ENCODE measurements at regions not wholly inside any gene's neighbourhood (a gene's known extent, or its start where the extent isn't known, plus 50 kb on each side); places are given as distances from the start of the nearest gene placed in this dataset.

GRCh38 chr6:56821005-56821432 lies 133.9 kb upstream of the BEND6 start:
- Histone ChIP-seq H3K9ac (ENCODE audit: insufficient read depth, low read length, poor library complexity, severe bottlenecking) (no peak overlapping the region), H4K20me1 (ENCODE audit: insufficient read depth, low read length) (no peaks in the 10 kb centered on the region), H3K36me3 (replicated peaks in 1 of 2; ENCODE audit: control insufficient read depth in 1 of 2, insufficient read depth in 2 of 2, low read length in 2 of 2) (no peaks in the 10 kb centered on the region), H3K79me2 (ENCODE audit: insufficient read depth, low read length) (no peaks in the 10 kb centered on the region), H3K4me3 (replicated peaks in 1 of 3; ENCODE audit: low read depth in 2 of 3, low read length in 3 of 3) (no peak overlapping the region), H3K4me2 (replicated peaks; ENCODE audit: extremely low read depth, low read length, poor library complexity, severe bottlenecking) (no peak overlapping the region), H3K27me3 (ENCODE audit: control insufficient read depth in 2 of 2, insufficient read depth in 2 of 2, low read length in 2 of 2) (no peaks in the 10 kb centered on the region), H2AFZ (ENCODE audit: insufficient read depth, low read depth, low read length, poor library complexity, severe bottlenecking) (no peak overlapping the region), H3K9me3 (replicated peaks in 1 of 2; ENCODE audit: control insufficient read depth in 1 of 2, insufficient read depth in 1 of 2, low read length in 2 of 2) (no peaks in the 10 kb centered on the region), H3K4me1 (ENCODE audit: control insufficient read depth in 1 of 2, insufficient read depth in 2 of 2, low read length in 2 of 2) (no peaks in the 10 kb centered on the region), H3K27ac (ENCODE audit: low read depth in 1 of 2, low read length in 2 of 2) (no peak overlapping the region)
- DNase-seq: no peak
- TF ChIP-seq CTCF (IDR thresholded peaks at IDR 0.05): no peak
- Mint-ChIP-seq H3K36me3 (peaks cover 0 to 3% of the 10 kb centered on the region in 2 donors), H3K4me1 (no peaks in the 10 kb centered on the region), H3K27me3 (ENCODE audit: low read depth in 3 of 3) (peaks cover 0 to 3% (median 0%) of the 10 kb centered on the region in 3 donors), H3K27ac (no peak overlapping the region), H3K9me3 (peaks cover 0 to 7% (median 3%) of the 10 kb centered on the region in 7 donors), H3K4me3 (no peak overlapping the region)
- intact Hi-C loops (cut with micrococcal nuclease): no loop called here
- 85% methylated on average over 3 of the region's 3 CpGs for WGBS (ENCODE audit: insufficient coverage)

GRCh38 chr6:56820060-56820459 lies 134.8 kb upstream of the BEND6 start:
- no peaks in the 10 kb centered on the region for H3K79me2 ChIP-seq (ENCODE audit: insufficient read depth, low read length)
- WGBS (ENCODE audit: insufficient coverage): no CpG with 5 or more reads among the region's 2 CpGs
- intact Hi-C loops (cut with micrococcal nuclease): no loop called here

More at GRCh38 chr6:56820060-56820459, 134.8 kb upstream of the BEND6 start:
- no peaks in the 10 kb centered on the region for H3K4me1 ChIP-seq (ENCODE audit: control insufficient read depth in 1 of 2, insufficient read depth in 2 of 2, low read length in 2 of 2)
- Mint-ChIP-seq H3K4me1 (no peaks in the 10 kb centered on the region), H3K27ac (no peak overlapping the region), H3K4me3 (no peak overlapping the region), H3K9me3 (peaks cover 0 to 7% (median 3%) of the 10 kb centered on the region in 7 donors), H3K36me3 (peaks cover 0 to 3% of the 10 kb centered on the region in 2 donors), H3K27me3 (ENCODE audit: low read depth in 3 of 3) (peaks cover 0 to 3% (median 0%) of the 10 kb centered on the region in 3 donors)
- H3K4me3 ChIP-seq (replicated peaks in 1 of 3; ENCODE audit: low read depth in 2 of 3, low read length in 3 of 3): no peak overlapping the region
- no peak overlapping the region for H3K27ac ChIP-seq (ENCODE audit: low read depth in 1 of 2, low read length in 2 of 2)
- no peaks in the 10 kb centered on the region for H3K36me3 ChIP-seq (replicated peaks in 1 of 2; ENCODE audit: control insufficient read depth in 1 of 2, insufficient read depth in 2 of 2, low read length in 2 of 2)
- H3K4me2 ChIP-seq (replicated peaks; ENCODE audit: extremely low read depth, low read length, poor library complexity, severe bottlenecking): no peak overlapping the region
- no peak overlapping the region for H3K9ac ChIP-seq (ENCODE audit: insufficient read depth, low read length, poor library complexity, severe bottlenecking)
- DNase-seq: no peak
- TF ChIP-seq CTCF (IDR thresholded peaks at IDR 0.05): no peak
- no peaks in the 10 kb centered on the region for H4K20me1 ChIP-seq (ENCODE audit: insufficient read depth, low read length)
- no peaks in the 10 kb centered on the region for H3K27me3 ChIP-seq (ENCODE audit: control insufficient read depth in 2 of 2, insufficient read depth in 2 of 2, low read length in 2 of 2)
- no peak overlapping the region for H2AFZ ChIP-seq (ENCODE audit: insufficient read depth, low read depth, low read length, poor library complexity, severe bottlenecking)
- no peaks in the 10 kb centered on the region for H3K9me3 ChIP-seq (replicated peaks in 1 of 2; ENCODE audit: control insufficient read depth in 1 of 2, insufficient read depth in 1 of 2, low read length in 2 of 2)
